Mesendoderm (in vitro differentiated cells): ENCODE measurements at regions not wholly inside any gene's neighbourhood (a gene's known extent, or its start where the extent isn't known, plus 50 kb on each side); places are given as distances from the start of the nearest gene placed in this dataset.
"Not testable (repeated sequence)": the region's sequence is repeated elsewhere in the genome, so short reads cannot be mapped to it uniquely, and the experiment has no call there.

Experiments
- DNase-seq: peaks from one replicate; pipeline ENCODE4 v3.0.0; 2013
- H2AK5ac ChIP-seq: 2 replicates; pipeline ENCODE4 v1.6.1; 2013; ENCODE audit warnings: low read length, inconsistent platforms
- H2BK120ac ChIP-seq: 2 replicates; pipeline ENCODE4 v1.6.1; 2013; ENCODE audit warnings: low read depth, mild to moderate bottlenecking, low read length, moderate library complexity, mixed read lengths
- H2BK15ac ChIP-seq: replicated peaks from 2 replicates; pipeline ENCODE4 v1.6.1; 2013; ENCODE audit warnings: low read depth, mild to moderate bottlenecking, moderate library complexity
- H2BK5ac ChIP-seq: 2 replicates; pipeline ENCODE4 v1.6.1; 2013; ENCODE audit warnings: low read length, inconsistent platforms
- H3K18ac ChIP-seq: 2 replicates; pipeline ENCODE4 v1.6.1; 2013; ENCODE audit warnings: mild to moderate bottlenecking, low read length, mixed read lengths
- H3K23ac ChIP-seq: one replicate; pipeline ENCODE4 v1.6.1; 2013; ENCODE audit warnings: low read length
- H3K27ac ChIP-seq: 2 replicates; pipeline ENCODE4 v1.5.1; 2013; ENCODE audit warnings: low read depth, mild to moderate bottlenecking, inconsistent platforms, low read length, moderate library complexity
- H3K27me3 ChIP-seq: 2 replicates; pipeline ENCODE4 v1.6.1; 2013; ENCODE audit warnings: low read length, control low read depth, mild to moderate bottlenecking, inconsistent platforms; ENCODE audit not compliant: insufficient read depth, poor library complexity
- H3K36me3 ChIP-seq: 2 replicates; pipeline ENCODE4 v1.6.1; 2013; ENCODE audit warnings: low read length, inconsistent platforms; ENCODE audit not compliant: control insufficient read depth, insufficient read depth
- H3K4ac ChIP-seq: one replicate; pipeline ENCODE4 v1.6.1; 2013; ENCODE audit warnings: low read depth, mild to moderate bottlenecking, low read length, moderate library complexity
- H3K4me1 ChIP-seq: 2 replicates; pipeline ENCODE4 v1.6.1; 2013; ENCODE audit warnings: low read depth, low read length, inconsistent platforms; ENCODE audit not compliant: control insufficient read depth
- H3K4me2 ChIP-seq: 2 replicates; pipeline ENCODE4 v1.6.1; 2013; ENCODE audit warnings: low read length
- H3K4me3 ChIP-seq: 2 replicates; pipeline ENCODE4 v1.5.1; 2013; ENCODE audit warnings: mild to moderate bottlenecking, low read length
- H3K56ac ChIP-seq: one replicate; pipeline ENCODE4 v1.6.1; 2013; ENCODE audit warnings: low read length
- H3K79me1 ChIP-seq: 2 replicates; pipeline ENCODE4 v1.6.1; 2013; ENCODE audit warnings: low read length, inconsistent platforms
- H3K79me2 ChIP-seq: 2 replicates; pipeline ENCODE4 v1.6.1; 2013; ENCODE audit warnings: mild to moderate bottlenecking, low read length; ENCODE audit not compliant: control insufficient read depth, insufficient read depth
- H3K9ac ChIP-seq: 2 replicates; pipeline ENCODE4 v1.6.1; 2013; ENCODE audit warnings: low read length, inconsistent platforms
- H4K5ac ChIP-seq: one replicate; pipeline ENCODE4 v1.6.1; 2013; ENCODE audit warnings: low read length
- H4K8ac ChIP-seq: one replicate; pipeline ENCODE4 v1.6.1; 2013; ENCODE audit warnings: low read depth, mild to moderate bottlenecking, control low read depth, low read length, moderate library complexity
- WGBS: extraction: QIAGEN DNeasy Blood & Tissue Kit; methylation state at CpG from one replicate; pipeline ENCODE4 v1.1.7; 2013; ENCODE audit warnings: low lambda C conversion rate, missing lambda C conversion rate; ENCODE audit not compliant: insufficient coverage; ENCODE audit errors: extremely low coverage; 5-methylcytosine and 5-hydroxymethylcytosine counted together

DNA sequence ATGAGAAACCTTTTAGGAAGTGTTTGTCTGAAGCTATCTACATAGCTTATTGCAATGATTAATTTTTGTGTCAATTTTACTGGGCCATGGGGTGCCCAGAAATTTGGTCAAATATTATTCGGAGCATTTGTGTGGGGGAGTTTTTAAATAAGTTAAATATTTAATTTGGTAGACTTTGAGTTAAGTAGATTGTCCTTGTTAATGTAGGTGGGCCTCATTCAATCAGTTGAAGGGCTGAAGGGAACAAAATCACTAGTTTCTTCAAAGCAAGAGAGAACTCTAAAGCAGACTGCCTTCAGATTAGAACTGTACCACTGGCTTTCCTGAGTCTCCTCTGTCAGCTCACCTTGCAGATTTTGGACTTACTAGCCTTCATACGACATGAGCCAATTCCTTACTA lies 1008.6 kb upstream of the ADAMTS5 start:
- Histone ChIP-seq H3K4me3 (no peak overlapping the region), H3K36me3 (no peaks in the 10 kb centered on the region), H3K79me1 (no peaks in the 10 kb centered on the region), H2BK5ac (no peak overlapping the region), H3K4ac (no peak overlapping the region), H3K56ac (no peak overlapping the region), H2BK15ac (no peak overlapping the region), H2AK5ac (no peak overlapping the region), H2BK120ac (no peak overlapping the region), H3K27me3 (no peaks in the 10 kb centered on the region), H4K8ac (no peak overlapping the region), H3K23ac (no peak overlapping the region), H3K27ac (no peak overlapping the region), H3K9ac (no peak overlapping the region), H3K79me2 (no peaks in the 10 kb centered on the region), H4K5ac (no peak overlapping the region), H3K18ac (no peak overlapping the region), H3K4me2 (no peak overlapping the region), H3K4me1 (no peaks in the 10 kb centered on the region)
- no peak for DNase-seq
- 100% methylated on average over 1 of the region's 2 CpGs for WGBS

DNA sequence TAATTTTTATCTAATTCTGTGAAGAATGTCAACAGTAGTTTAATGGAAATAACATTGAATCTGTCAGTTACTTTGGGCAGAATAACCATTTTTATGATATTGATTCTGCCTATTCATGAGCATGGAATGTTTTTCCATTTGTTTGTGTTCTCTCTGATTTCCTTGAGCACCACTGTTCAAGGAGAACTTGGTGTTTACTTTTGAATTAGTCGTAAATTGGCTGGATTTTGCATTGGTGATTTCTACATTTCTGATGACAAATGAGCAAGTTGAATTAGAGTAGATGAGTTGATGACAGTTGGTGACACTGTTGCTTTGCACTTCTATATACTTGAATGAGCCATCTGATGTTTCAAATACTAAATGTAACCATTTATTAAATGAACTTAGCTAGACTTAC lies 1007.3 kb upstream of the ADAMTS5 start:
- not testable (repeated sequence) for H3K9ac ChIP-seq, H3K4me3 ChIP-seq, H2BK120ac ChIP-seq, H4K5ac ChIP-seq, H3K79me2 ChIP-seq, H3K56ac ChIP-seq, H3K27me3 ChIP-seq, H4K8ac ChIP-seq, H3K27ac ChIP-seq, H3K4me2 ChIP-seq, H3K36me3 ChIP-seq, H3K4ac ChIP-seq, H3K18ac ChIP-seq, H2AK5ac ChIP-seq, H3K79me1 ChIP-seq, H2BK5ac ChIP-seq, H2BK15ac ChIP-seq, DNase-seq, H3K23ac ChIP-seq, H3K4me1 ChIP-seq
- WGBS: no CpG with 5 or more reads among the region's 1 CpG

DNA sequence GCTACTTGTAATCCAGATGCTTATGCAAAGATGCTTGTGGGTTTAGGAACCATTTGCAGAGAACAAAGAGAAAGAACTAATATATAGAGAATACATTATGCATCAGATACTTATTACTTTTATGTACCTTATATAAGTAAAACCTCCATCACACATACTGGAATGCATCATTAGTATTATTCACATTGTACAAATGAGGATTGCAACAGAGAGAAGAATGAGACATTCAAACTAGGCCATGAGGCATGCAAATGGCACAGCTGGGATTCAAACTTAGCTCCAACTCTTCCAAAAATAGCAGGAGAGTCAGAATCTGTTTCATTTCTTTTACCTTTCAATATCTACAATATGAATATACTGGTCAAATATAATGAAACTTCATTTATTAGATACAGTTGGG lies 1001.4 kb upstream of the ADAMTS5 start:
- not testable (repeated sequence) for H3K27me3 ChIP-seq, H3K23ac ChIP-seq, H2BK120ac ChIP-seq, H3K79me2 ChIP-seq, H3K36me3 ChIP-seq, H4K5ac ChIP-seq, H3K9ac ChIP-seq, H4K8ac ChIP-seq, H3K79me1 ChIP-seq, H3K56ac ChIP-seq, H3K4me2 ChIP-seq, H2AK5ac ChIP-seq, H3K4ac ChIP-seq, H3K18ac ChIP-seq, H2BK5ac ChIP-seq, DNase-seq, H3K4me1 ChIP-seq, H3K27ac ChIP-seq, H3K4me3 ChIP-seq, H2BK15ac ChIP-seq

DNA sequence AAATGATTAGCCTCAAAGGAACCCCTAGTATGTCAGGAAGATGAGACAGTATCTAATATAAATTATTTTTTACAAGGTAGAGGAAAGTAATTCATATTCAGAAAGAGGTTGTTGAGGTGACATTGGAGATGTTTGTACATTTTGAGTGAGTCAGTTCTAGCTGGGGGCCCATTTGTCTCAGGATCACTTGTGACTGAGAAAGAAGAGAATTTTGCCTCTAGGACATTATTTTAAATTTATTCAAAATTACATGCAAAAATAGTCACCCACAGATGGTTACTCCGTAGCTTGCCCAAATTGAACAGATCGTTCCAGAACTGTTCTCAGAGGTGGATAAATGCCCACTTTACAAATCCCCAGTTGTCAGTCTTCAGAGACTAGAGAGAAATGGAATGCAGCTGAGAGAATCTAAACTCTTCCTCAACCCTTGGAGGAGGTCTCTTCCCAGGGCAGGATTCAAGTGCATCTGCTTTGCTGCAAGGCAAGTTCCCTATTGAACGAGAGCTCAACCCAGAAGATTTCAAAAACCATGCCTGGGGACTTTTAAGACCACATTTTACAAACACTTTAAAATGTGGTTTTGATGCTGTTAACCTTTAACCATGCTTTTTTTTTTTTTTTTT lies 987.8 kb upstream of the ADAMTS5 start:
- Histone ChIP-seq H3K79me1 (no peaks in the 10 kb centered on the region), H3K27ac (no peak overlapping the region), H3K18ac (no peak overlapping the region), H2BK120ac (no peak overlapping the region), H3K79me2 (no peaks in the 10 kb centered on the region), H3K4me3 (no peak overlapping the region), H2AK5ac (no peak overlapping the region), H3K36me3 (no peaks in the 10 kb centered on the region), H3K56ac (no peak overlapping the region), H3K27me3 (no peaks in the 10 kb centered on the region), H3K4me1 (no peaks in the 10 kb centered on the region), H4K8ac (no peak overlapping the region), H2BK5ac (no peak overlapping the region), H3K23ac (no peak overlapping the region), H3K4me2 (no peak overlapping the region), H3K4ac (no peak overlapping the region), H4K5ac (no peak overlapping the region), H2BK15ac (no peak overlapping the region), H3K9ac (no peak overlapping the region)
- WGBS: no CpG with 5 or more reads among the region's 3 CpGs
- no peak for DNase-seq

DNA sequence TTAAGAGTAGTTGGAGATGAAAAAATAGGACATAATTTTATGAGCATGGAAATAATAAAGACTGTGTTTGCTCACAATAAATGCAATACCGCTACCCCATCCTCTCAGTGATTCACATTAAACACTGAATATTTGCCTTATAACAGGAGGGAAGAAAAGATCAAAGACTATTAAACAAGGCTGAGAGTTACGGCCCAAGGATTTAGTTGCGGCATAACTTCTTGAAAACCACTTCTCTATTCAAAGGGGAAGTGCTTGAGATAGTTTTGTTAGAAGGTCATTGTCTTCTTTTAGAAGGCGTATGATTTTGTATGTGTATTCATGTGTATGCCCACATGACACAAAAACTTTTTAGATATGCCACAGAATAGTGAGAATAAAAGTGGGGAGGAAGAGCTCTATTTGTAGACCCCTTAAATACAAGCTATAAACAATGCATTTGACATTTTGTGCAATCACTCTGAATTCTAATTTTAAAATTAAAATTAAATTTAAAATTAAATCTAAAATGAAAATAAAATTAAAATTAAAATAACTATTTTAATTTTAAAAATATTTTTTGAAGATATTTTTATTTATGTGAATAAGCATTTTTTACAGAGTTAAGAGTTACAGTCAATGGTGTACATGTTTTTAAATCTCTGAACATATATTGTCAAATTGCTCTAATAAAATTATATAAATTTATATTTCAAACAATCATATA lies 986.6 kb upstream of the ADAMTS5 start:
- H3K79me1 ChIP-seq: no peaks in the 10 kb centered on the region
- no peak overlapping the region for H3K4me3 ChIP-seq
- no peak overlapping the region for H3K4ac ChIP-seq
- H3K27me3 ChIP-seq: no peaks in the 10 kb centered on the region
- H3K9ac ChIP-seq: no peak overlapping the region
- no peak overlapping the region for H2BK15ac ChIP-seq
- H4K5ac ChIP-seq: no peak overlapping the region
- no peak for DNase-seq
- H3K27ac ChIP-seq: no peak overlapping the region
- no peak overlapping the region for H3K56ac ChIP-seq
- no peak overlapping the region for H2BK120ac ChIP-seq
- H3K79me2 ChIP-seq: no peaks in the 10 kb centered on the region
- H3K18ac ChIP-seq: no peak overlapping the region
- H2BK5ac ChIP-seq: no peak overlapping the region
- H2AK5ac ChIP-seq: no peak overlapping the region
- WGBS: no CpG with 5 or more reads among the region's 4 CpGs
- H4K8ac ChIP-seq: no peak overlapping the region
- no peaks in the 10 kb centered on the region for H3K4me1 ChIP-seq
- H3K4me2 ChIP-seq: no peak overlapping the region
- no peak overlapping the region for H3K23ac ChIP-seq
- H3K36me3 ChIP-seq: no peaks in the 10 kb centered on the region

DNA sequence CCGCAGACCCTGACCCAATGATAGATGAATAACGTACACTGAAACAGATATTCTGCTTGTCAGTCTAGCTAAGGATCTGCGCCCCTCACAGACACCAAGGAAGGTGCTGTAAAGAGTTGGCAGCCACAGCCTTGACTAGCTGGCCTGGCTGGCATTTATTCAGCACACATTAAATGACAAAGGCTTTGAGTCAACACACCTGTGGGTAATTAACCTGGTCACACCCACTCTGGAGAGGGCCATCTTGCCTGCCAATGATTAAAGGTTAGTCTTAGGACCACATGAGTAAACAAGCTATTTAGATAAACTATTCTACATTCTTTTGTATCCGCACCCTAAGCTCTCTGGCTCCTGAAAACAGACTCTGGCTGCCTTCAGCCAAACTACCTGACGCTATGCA lies 982.2 kb upstream of the ADAMTS5 start:
- H2BK120ac ChIP-seq, H3K4me3 ChIP-seq, H2BK5ac ChIP-seq, H3K4me1 ChIP-seq, H3K9ac ChIP-seq, H3K4ac ChIP-seq, DNase-seq, H2BK15ac ChIP-seq, H3K27me3 ChIP-seq, H3K36me3 ChIP-seq, H3K23ac ChIP-seq, H3K79me2 ChIP-seq, H2AK5ac ChIP-seq, H4K5ac ChIP-seq, H3K18ac ChIP-seq, H3K4me2 ChIP-seq, H3K56ac ChIP-seq, H3K79me1 ChIP-seq, H4K8ac ChIP-seq, H3K27ac ChIP-seq: not testable (repeated sequence)
- no CpG with 5 or more reads among the region's 5 CpGs for WGBS
